ENCODE measurements at regions not wholly inside any gene's neighbourhood (a gene's known extent, or its start where the extent isn't known, plus 50 kb on each side); places are given as distances from the start of the nearest gene placed in this dataset.
"Not testable (repeated sequence)": the region's sequence is repeated elsewhere in the genome, so short reads cannot be mapped to it uniquely, and the experiment has no call there.

GRCh38 chr14:56351861-56352260 lies 227.7 kb upstream of the TMEM260 start:
- no peak for TF ChIP-seq POLR2A (IDR thresholded peaks at IDR 0.05)
- no peak for TF ChIP-seq POLR2AphosphoS5 (IDR thresholded peaks at IDR 0.05)
- TF ChIP-seq CTCF (IDR thresholded peaks at IDR 0.05), result no peak
- Histone ChIP-seq H3K36me3 (no peaks in the 10 kb centered on the region), H3K4me1 (peaks cover 0 to 5% (median 0%) of the 10 kb centered on the region in 3 donors), H3K27me3 (no peaks in the 10 kb centered on the region), H3K4me3 (no peak overlapping the region), H3K9me3 (peaks cover 0 to 4% (median 0%) of the 10 kb centered on the region in 3 donors), H3K27ac (no peak overlapping the region)
- no peak for ATAC-seq
- WGBS, 2 donors (ENCODE audit: low coverage in 1 of 2), result 90 to 98% methylated on average over 3 to 4 of the region's 4 CpGs

- 86 to 95% methylated on average over 2 of the region's 2 CpGs for WGBS, 2 donors (ENCODE audit: low coverage in 1 of 2)
- no peak for ATAC-seq
Measured at GRCh38 chr14:56352999-56353398, 226.6 kb upstream of the TMEM260 start.

GRCh38 chr14:56357428-56357827 lies 222.2 kb upstream of the TMEM260 start:
- peaks cover 0 to 18% (median 0%) of the 10 kb centered on the region in 3 donors for H3K4me1 ChIP-seq
- no peaks in the 10 kb centered on the region for H3K27me3 ChIP-seq
- 2 to 26% methylated on average over 4 to 5 of the region's 9 CpGs for WGBS, 2 donors (ENCODE audit: low coverage in 1 of 2)
- H3K36me3 ChIP-seq, result no peaks in the 10 kb centered on the region
- ATAC-seq, result no peak
- no peak for TF ChIP-seq POLR2A (IDR thresholded peaks at IDR 0.05)
- TF ChIP-seq CTCF (IDR thresholded peaks at IDR 0.05), result no peak
- no peak for TF ChIP-seq EP300 (IDR thresholded peaks at IDR 0.05)
- no peak for TF ChIP-seq POLR2AphosphoS5 (IDR thresholded peaks at IDR 0.05)
- no peak overlapping the region for H3K27ac ChIP-seq
- no peaks in the 10 kb centered on the region for H3K9me3 ChIP-seq
- H3K4me3 ChIP-seq, result no peak overlapping the region

More at GRCh38 chr14:56352999-56353398, 226.6 kb upstream of the TMEM260 start:
- H3K9me3 ChIP-seq, result peaks cover 0 to 4% (median 0%) of the 10 kb centered on the region in 3 donors
- H3K36me3 ChIP-seq, result no peaks in the 10 kb centered on the region
- H3K4me1 ChIP-seq, result peaks cover 0 to 16% (median 0%) of the 10 kb centered on the region in 3 donors
- H3K4me3 ChIP-seq, result no peak overlapping the region
- TF ChIP-seq POLR2AphosphoS5 (IDR thresholded peaks at IDR 0.05) (no peak), CTCF (IDR thresholded peaks at IDR 0.05) (no peak), POLR2A (IDR thresholded peaks at IDR 0.05) (no peak), EP300 (IDR thresholded peaks at IDR 0.05) (no peak)
- H3K27ac ChIP-seq, result no peak overlapping the region
- no peaks in the 10 kb centered on the region for H3K27me3 ChIP-seq

- TF ChIP-seq CTCF (IDR thresholded peaks at IDR 0.05), result no peak
- no peak for TF ChIP-seq POLR2AphosphoS5 (IDR thresholded peaks at IDR 0.05)
- TF ChIP-seq POLR2A (IDR thresholded peaks at IDR 0.05), result no peak
- no peak for TF ChIP-seq EP300 (IDR thresholded peaks at IDR 0.05)
- no peaks in the 10 kb centered on the region for H3K36me3 ChIP-seq
- no peak overlapping the region for H3K27ac ChIP-seq
- H3K4me1 ChIP-seq, result peaks cover 0 to 18% (median 0%) of the 10 kb centered on the region in 3 donors
- 75 to 100% methylated on average over 1 to 2 of the region's 2 CpGs for WGBS, 2 donors (ENCODE audit: low coverage in 1 of 2)
- no peak for ATAC-seq
- no peaks in the 10 kb centered on the region for H3K9me3 ChIP-seq
- no peak overlapping the region for H3K4me3 ChIP-seq
- H3K27me3 ChIP-seq, result no peaks in the 10 kb centered on the region
Measured at GRCh38 chr14:56358275-56358674, 221.3 kb upstream of the TMEM260 start.

- H3K4me1 ChIP-seq, result peaks cover 0 to 18% (median 0%) of the 10 kb centered on the region in 3 donors
- H3K4me3 ChIP-seq, result no peak overlapping the region
- H3K27ac ChIP-seq, result no peak overlapping the region
- WGBS, 2 donors (ENCODE audit: low coverage in 1 of 2), result 81 to 88% methylated on average over 7 of the region's 7 CpGs
- no peaks in the 10 kb centered on the region for H3K36me3 ChIP-seq
- H3K9me3 ChIP-seq, result no peaks in the 10 kb centered on the region
- no peak for TF ChIP-seq CTCF (IDR thresholded peaks at IDR 0.05)
- no peak for TF ChIP-seq POLR2A (IDR thresholded peaks at IDR 0.05)
- TF ChIP-seq POLR2AphosphoS5 (IDR thresholded peaks at IDR 0.05), result no peak
- no peak for TF ChIP-seq EP300 (IDR thresholded peaks at IDR 0.05)
- no peaks in the 10 kb centered on the region for H3K27me3 ChIP-seq
- ATAC-seq, result no peak
Measured at GRCh38 chr14:56358851-56359614, 220.6 kb upstream of the TMEM260 start.

- H3K36me3 ChIP-seq, H3K9me3 ChIP-seq, H3K27ac ChIP-seq, H3K27me3 ChIP-seq, ATAC-seq, H3K4me1 ChIP-seq, H3K4me3 ChIP-seq: not testable (repeated sequence)
- 80% methylated on average over 1 of the region's 1 CpG; no CpG with 5 or more reads in 1 of the 2 donors for WGBS, 2 donors (ENCODE audit: low coverage in 1 of 2)
Measured at GRCh38 chr14:56365663-56366062, 213.9 kb upstream of the TMEM260 start.
